OCI-LY7 (cell line): ENCODE measurements at regions not wholly inside any gene's neighbourhood (a gene's known extent, or its start where the extent isn't known, plus 50 kb on each side); places are given as distances from the start of the nearest gene placed in this dataset.

Experiments
- EZH2phosphoT487 ChIP-seq: fragments of 200-600 bp; sonication (generic); IDR thresholded peaks from 2 replicates; pipeline ENCODE4 v1.6.1; 2018; ENCODE audit warnings: low read depth, borderline replicate concordance, mild to moderate bottlenecking, mixed run types, antibody characterized with exemption, low read length, moderate library complexity, mixed read lengths
- TF ChIP-seq, protein P1 (sequence below): fragments of 200-600 bp; sonication (generic); conservative IDR thresholded peaks from 2 replicates; pipeline ENCODE4 v1.5.1; 2014; ENCODE audit warnings: mild to moderate bottlenecking, antibody characterized with exemption, low read length, moderate library complexity, mixed read lengths

DNA sequence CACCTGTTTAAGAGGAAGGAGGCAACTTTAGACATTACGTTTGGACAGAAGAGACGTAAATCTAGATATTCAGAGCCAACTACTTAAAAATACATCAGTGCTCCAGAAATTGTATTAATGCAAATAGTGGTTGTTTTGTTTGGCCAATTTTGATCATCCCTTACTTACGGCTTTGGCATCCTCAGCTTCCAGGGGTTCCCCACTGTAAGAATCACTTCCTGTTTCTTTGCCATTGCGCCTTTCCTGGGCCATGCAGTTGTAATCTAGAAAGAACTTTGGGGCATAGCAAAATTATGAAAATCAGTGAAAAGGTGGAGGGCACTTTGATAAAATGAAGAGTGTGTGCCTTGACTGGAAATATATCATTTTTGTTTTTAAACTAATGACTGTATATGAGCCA, 537.2 kb upstream of the TLE4 start:
- TF ChIP-seq, protein P1, sequence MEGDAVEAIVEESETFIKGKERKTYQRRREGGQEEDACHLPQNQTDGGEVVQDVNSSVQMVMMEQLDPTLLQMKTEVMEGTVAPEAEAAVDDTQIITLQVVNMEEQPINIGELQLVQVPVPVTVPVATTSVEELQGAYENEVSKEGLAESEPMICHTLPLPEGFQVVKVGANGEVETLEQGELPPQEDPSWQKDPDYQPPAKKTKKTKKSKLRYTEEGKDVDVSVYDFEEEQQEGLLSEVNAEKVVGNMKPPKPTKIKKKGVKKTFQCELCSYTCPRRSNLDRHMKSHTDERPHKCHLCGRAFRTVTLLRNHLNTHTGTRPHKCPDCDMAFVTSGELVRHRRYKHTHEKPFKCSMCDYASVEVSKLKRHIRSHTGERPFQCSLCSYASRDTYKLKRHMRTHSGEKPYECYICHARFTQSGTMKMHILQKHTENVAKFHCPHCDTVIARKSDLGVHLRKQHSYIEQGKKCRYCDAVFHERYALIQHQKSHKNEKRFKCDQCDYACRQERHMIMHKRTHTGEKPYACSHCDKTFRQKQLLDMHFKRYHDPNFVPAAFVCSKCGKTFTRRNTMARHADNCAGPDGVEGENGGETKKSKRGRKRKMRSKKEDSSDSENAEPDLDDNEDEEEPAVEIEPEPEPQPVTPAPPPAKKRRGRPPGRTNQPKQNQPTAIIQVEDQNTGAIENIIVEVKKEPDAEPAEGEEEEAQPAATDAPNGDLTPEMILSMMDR: no peak
- no peak for TF ChIP-seq EZH2phosphoT487
